ENCODE measurements at regions not wholly inside any gene's neighbourhood (a gene's known extent, or its start where the extent isn't known, plus 50 kb on each side); places are given as distances from the start of the nearest gene placed in this dataset.
"Not testable (repeated sequence)": the region's sequence is repeated elsewhere in the genome, so short reads cannot be mapped to it uniquely, and the experiment has no call there.

DNA sequence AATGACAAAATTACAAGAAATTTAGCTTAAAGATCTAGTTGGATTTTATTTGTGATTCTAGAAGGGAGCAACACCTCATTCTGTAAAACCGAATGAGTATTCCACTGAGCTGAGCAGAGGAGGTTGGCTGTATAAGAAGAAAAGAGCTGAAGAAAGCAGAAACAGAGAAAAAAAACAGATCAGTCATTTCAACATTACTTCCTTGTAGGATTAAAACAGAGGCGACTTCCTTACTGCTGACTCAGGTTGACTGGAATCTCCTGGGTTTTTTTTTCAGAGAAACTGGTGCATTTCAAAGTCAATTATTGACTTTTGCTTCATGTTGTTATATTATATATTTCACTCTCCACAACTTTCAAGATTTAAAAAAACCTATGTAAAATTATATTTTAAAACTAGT, 368.1 kb upstream of the UBE2E2 start:
- TF ChIP-seq, protein P1, sequence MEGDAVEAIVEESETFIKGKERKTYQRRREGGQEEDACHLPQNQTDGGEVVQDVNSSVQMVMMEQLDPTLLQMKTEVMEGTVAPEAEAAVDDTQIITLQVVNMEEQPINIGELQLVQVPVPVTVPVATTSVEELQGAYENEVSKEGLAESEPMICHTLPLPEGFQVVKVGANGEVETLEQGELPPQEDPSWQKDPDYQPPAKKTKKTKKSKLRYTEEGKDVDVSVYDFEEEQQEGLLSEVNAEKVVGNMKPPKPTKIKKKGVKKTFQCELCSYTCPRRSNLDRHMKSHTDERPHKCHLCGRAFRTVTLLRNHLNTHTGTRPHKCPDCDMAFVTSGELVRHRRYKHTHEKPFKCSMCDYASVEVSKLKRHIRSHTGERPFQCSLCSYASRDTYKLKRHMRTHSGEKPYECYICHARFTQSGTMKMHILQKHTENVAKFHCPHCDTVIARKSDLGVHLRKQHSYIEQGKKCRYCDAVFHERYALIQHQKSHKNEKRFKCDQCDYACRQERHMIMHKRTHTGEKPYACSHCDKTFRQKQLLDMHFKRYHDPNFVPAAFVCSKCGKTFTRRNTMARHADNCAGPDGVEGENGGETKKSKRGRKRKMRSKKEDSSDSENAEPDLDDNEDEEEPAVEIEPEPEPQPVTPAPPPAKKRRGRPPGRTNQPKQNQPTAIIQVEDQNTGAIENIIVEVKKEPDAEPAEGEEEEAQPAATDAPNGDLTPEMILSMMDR (IDR thresholded peaks at IDR 0.05): no peak

DNA sequence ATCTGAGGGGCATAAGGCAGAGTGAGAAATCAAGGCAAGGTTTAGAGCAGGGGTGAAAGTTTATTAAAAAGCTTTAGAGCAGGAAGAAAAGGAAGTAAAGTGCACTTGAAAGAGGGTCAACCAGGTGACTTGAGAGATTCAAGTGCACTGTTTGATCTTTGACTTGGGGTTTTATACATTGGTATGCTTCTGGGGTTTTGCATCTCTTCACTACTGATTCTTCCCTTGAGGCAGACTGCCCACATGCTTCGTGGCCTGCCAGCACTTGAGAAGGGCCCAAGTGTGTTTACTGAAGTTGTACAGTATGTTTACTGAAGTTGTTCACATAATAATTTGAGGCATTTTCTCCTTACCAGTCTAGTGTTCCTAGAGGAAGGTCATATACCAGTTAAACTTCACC, 367.0 kb upstream of the UBE2E2 start:
- TF ChIP-seq, protein P1 (IDR thresholded peaks at IDR 0.05): no peak
- Histone ChIP-seq H3K36me3 (no peaks in the 10 kb centered on the region), H3K27me3 (no peaks in the 10 kb centered on the region), H3K9me3 (no peaks in the 10 kb centered on the region), H3K27ac (no peak overlapping the region), H3K4me1 (no peaks in the 10 kb centered on the region), H3K4me3 (no peak overlapping the region)
- intact Hi-C loops (cut with DNase I; ENCODE audit: low total_unique reads): no loop called here
- DNase-seq: no peak

More for the DNA sequence above, 368.1 kb upstream of the UBE2E2 start:
- Histone ChIP-seq H3K27me3 (no peaks in the 10 kb centered on the region), H3K36me3 (no peaks in the 10 kb centered on the region), H3K9me3 (no peaks in the 10 kb centered on the region), H3K4me3 (no peak overlapping the region), H3K27ac (no peak overlapping the region), H3K4me1 (no peaks in the 10 kb centered on the region)
- intact Hi-C loops (cut with DNase I; ENCODE audit: low total_unique reads): no loop called here
- DNase-seq: no peak

DNA sequence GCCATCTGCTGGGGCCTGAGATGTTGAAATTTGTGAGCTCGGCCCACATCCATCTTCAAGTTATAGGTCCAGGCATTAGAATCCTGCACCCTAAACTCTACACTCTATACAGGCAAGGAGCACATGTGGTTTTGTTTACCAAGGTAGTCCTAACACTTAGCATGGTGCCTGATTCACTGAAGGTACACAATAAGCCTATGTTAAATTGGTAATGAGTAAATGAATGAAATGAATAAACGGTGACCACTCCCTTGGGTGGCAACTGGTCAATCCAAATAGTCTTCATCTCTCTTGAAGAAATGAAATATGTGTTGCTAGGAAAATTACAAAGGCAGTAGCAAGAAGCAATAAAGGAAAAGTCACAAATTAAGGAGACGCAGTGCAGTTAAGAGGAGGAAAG, 359.3 kb upstream of the UBE2E2 start:
- no peak for DNase-seq
- Histone ChIP-seq H3K36me3 (no peaks in the 10 kb centered on the region), H3K27me3 (no peaks in the 10 kb centered on the region), H3K4me1 (no peaks in the 10 kb centered on the region), H3K9me3 (no peaks in the 10 kb centered on the region), H3K27ac (no peak overlapping the region), H3K4me3 (no peak overlapping the region)
- intact Hi-C loops (cut with DNase I; ENCODE audit: low total_unique reads): no loop called here
- TF ChIP-seq, protein P1 (IDR thresholded peaks at IDR 0.05): no peak

DNA sequence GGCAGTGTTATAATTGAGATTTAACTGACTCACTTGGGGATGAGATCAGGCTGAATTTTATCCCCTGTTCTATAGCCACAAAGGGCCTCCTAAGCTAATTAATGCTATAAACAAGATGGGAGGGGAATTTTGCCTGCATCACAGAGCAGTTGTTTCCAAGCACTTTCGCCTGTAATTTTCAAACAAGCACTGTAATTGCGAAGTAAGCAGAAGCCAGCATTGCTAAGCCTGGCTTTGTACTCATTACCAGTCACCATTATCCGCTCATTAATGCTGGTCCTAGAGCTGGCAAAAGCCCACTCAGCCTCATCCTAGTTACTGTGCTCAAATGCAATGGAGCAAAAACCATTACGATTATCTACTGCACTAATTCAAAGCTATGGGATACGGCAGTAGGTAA, 356.6 kb upstream of the UBE2E2 start:
- DNase-seq: no peak
- H3K4me1 ChIP-seq: no peaks in the 10 kb centered on the region
- H3K4me3 ChIP-seq: no peak overlapping the region
- no peaks in the 10 kb centered on the region for H3K27me3 ChIP-seq
- no peak overlapping the region for H3K27ac ChIP-seq
- no peaks in the 10 kb centered on the region for H3K9me3 ChIP-seq
- no peaks in the 10 kb centered on the region for H3K36me3 ChIP-seq
- intact Hi-C loops (cut with DNase I; ENCODE audit: low total_unique reads): no loop called here
- TF ChIP-seq, protein P1 (IDR thresholded peaks at IDR 0.05): no peak

DNA sequence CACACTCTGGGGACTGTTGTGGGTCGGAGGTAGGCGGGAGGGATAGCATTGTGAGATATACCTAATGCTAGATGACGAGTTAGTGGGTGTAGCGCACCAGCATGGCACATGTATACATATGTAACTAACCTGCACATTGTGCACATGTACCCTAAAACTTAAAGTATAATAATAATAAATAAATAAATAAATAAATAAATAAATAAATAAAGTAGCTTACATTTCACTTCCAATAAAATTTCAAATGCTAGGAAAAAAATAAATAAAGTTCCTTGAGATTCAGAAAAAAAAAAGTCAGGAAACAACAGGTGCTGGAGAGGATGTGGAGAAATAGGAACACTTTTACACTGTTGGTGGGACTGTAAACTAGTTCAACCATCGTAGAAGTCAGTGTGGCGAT, 353.5 kb upstream of the UBE2E2 start:
- H3K4me1 ChIP-seq; H3K27ac ChIP-seq; DNase-seq; intact Hi-C loops (cut with DNase I; ENCODE audit: low total_unique reads); H3K36me3 ChIP-seq; H3K4me3 ChIP-seq; H3K9me3 ChIP-seq; H3K27me3 ChIP-seq: not testable (repeated sequence)

DNA sequence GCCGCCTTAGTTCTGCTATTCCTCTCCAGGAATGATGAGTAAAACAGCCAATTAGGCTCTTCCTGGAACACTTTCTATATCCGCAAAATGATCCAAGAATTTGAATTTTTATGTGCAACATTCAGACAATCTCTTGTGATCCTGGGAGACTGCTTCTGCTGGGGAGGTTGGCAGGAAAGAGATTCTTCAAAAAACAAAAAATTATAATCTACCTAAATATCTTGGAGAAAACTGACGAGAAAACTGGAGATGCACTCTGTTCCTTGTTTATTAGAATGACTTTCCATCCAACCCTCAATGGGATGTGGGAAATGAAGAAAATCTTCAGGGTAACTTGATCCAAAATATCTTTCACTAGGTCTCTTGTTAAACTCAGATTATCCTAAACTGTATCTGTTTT, 346.3 kb upstream of the UBE2E2 start:
- H3K36me3 ChIP-seq: no peaks in the 10 kb centered on the region
- no peaks in the 10 kb centered on the region for H3K9me3 ChIP-seq
- H3K27me3 ChIP-seq: no peaks in the 10 kb centered on the region
- peaks cover 0 to 11% (median 0%) of the 10 kb centered on the region in 4 donors for H3K4me1 ChIP-seq
- no peak for DNase-seq
- TF ChIP-seq, protein P1 (IDR thresholded peaks at IDR 0.05): no peak
- no peak overlapping the region for H3K4me3 ChIP-seq
- H3K27ac ChIP-seq: no peak overlapping the region
- intact Hi-C loops (cut with DNase I; ENCODE audit: low total_unique reads): no loop called here

Measured in tibial artery (tissue), 4 donors.